ENCODE measurements at regions not wholly inside any gene's neighbourhood (a gene's known extent, or its start where the extent isn't known, plus 50 kb on each side); places are given as distances from the start of the nearest gene placed in this dataset.

GRCh38 chr9:2285416-2286332 lies 270.5 kb downstream of the SMARCA2 start:
- TF ChIP-seq SMARCC2 (IDR thresholded peaks at IDR 0.05) = no peak
- TF ChIP-seq HBP1 (CRISPR knock-in tag; IDR thresholded peaks at IDR 0.05; ENCODE audit: low read depth) = no peak
- TF ChIP-seq CTCF (CRISPR knock-in tag; IDR thresholded peaks at IDR 0.05) = no peak
- TF ChIP-seq FOXA1 (IDR thresholded peaks at IDR 0.05) = no peak
- TF ChIP-seq FOXA1 (CRISPR knock-in tag; IDR thresholded peaks at IDR 0.05) = no peak
- no peak for TF ChIP-seq YEATS4 (CRISPR knock-in tag; IDR thresholded peaks at IDR 0.05; ENCODE audit: borderline replicate concordance)
- no peak for TF ChIP-seq EZH2 (conservative IDR thresholded peaks at IDR 0.05; ENCODE audit: low read depth, low read length)
- no peak for TF ChIP-seq MIER2 (CRISPR knock-in tag; IDR thresholded peaks at IDR 0.05)
- no peak for TF ChIP-seq KMT2A (CRISPR knock-in tag; IDR thresholded peaks at IDR 0.05)
- no peak for TF ChIP-seq SSRP1 (CRISPR knock-in tag; IDR thresholded peaks at IDR 0.05)
- TF ChIP-seq MED1 (CRISPR knock-in tag; IDR thresholded peaks at IDR 0.05) = no peak
- no peak for TF ChIP-seq PRPF4 (IDR thresholded peaks at IDR 0.05; ENCODE audit: low read depth, low read length, poor library complexity, severe bottlenecking)

All from HepG2 (cell line).